ENCODE measurements at regions not wholly inside any gene's neighbourhood (a gene's known extent, or its start where the extent isn't known, plus 50 kb on each side); places are given as distances from the start of the nearest gene placed in this dataset.

GRCh38 chr1:221972276-221973235 lies 230.7 kb upstream of the DUSP10 start:
- no peak for TF ChIP-seq POLR2A (IDR thresholded peaks at IDR 0.05; ENCODE audit: low read length)
- TF ChIP-seq GATA1 (IDR thresholded peaks at IDR 0.05; ENCODE audit: low read depth, low read length) = no peak
